ENCODE measurements at regions not wholly inside any gene's neighbourhood (a gene's known extent, or its start where the extent isn't known, plus 50 kb on each side); places are given as distances from the start of the nearest gene placed in this dataset.

- no peak for TF ChIP-seq CTCF (conservative IDR thresholded peaks at IDR 0.05 in 1 of 2, IDR thresholded peaks at IDR 0.05 in 1 of 2; ENCODE audit: low read depth in 1 of 2, low read length in 2 of 2)
- no peak for TF ChIP-seq EZH2 (IDR thresholded peaks at IDR 0.05; ENCODE audit: low read length, missing control alignments)
Measured at GRCh38 chr5:158061451-158061850, 202.5 kb upstream of the CLINT1 start.
